ENCODE measurements at regions not wholly inside any gene's neighbourhood (a gene's known extent, or its start where the extent isn't known, plus 50 kb on each side); places are given as distances from the start of the nearest gene placed in this dataset.

GRCh38 chr5:16346380-16346779, 119.2 kb downstream of the ZNF622 start (continued):
- TF ChIP-seq EZH2phosphoT487 (IDR thresholded peaks at IDR 0.05; ENCODE audit: borderline replicate concordance) (no peak), FOSL1 (IDR thresholded peaks at IDR 0.05; ENCODE audit: low read depth) (no peak), SP1 (IDR thresholded peaks at IDR 0.05; ENCODE audit: low read depth) (no peak)

- POLR2A ChIA-PET = no interaction called here
- peak; percentile 58 for ATAC-seq
- no TSS peak for BruUV-seq (replicated peaks)
- no peak overlapping the region for H3K9ac ChIP-seq (ENCODE audit: low read length)
- H3K79me2 ChIP-seq (ENCODE audit: insufficient read depth, low read length) = no peaks in the 10 kb centered on the region
- no peaks in the 10 kb centered on the region for H4K20me1 ChIP-seq (ENCODE audit: insufficient read depth)
- no peaks in the 10 kb centered on the region for H3K4me1 ChIP-seq (ENCODE audit: control insufficient read depth in 1 of 2, insufficient read depth in 2 of 2, low read length in 2 of 2)
- H3K9me3 ChIP-seq (ENCODE audit: control insufficient read depth in 1 of 2, insufficient read depth in 1 of 2, low read depth in 1 of 2, low read length in 2 of 2) = no peaks in the 10 kb centered on the region
- intact Hi-C loops (cut with micrococcal nuclease) = no loop called here
- H2AFZ ChIP-seq (ENCODE audit: low read depth, low read length, poor library complexity, severe bottlenecking) = no peak overlapping the region
- no peak for DNase-seq (ENCODE audit: low read depth, low spot score)
- H3K4me2 ChIP-seq (ENCODE audit: low read length) = no peak overlapping the region
- no peak for TF ChIP-seq EGR1 (IDR thresholded peaks at IDR 0.05; ENCODE audit: low read depth)
- TF ChIP-seq RAD21 (IDR thresholded peaks at IDR 0.05; ENCODE audit: low read depth) = peak; percentile 30; the same call in 1 of the 2 replicates
- peak; percentile 7 to 42 (median 35); a peak in 4 of 6 replicates for TF ChIP-seq CTCF (IDR thresholded peaks at IDR 0.05 in 2 of 3, conservative IDR thresholded peaks at IDR 0.05 in 1 of 3; ENCODE audit: borderline replicate concordance in 1 of 3, insufficient read depth in 1 of 3, low read depth in 2 of 3, low read length in 2 of 3)
- no peak overlapping the region for H3K4me3 ChIP-seq (replicated peaks in 1 of 2; ENCODE audit: low read depth in 1 of 2, low read length in 2 of 2)
- no peak overlapping the region for H3K27ac ChIP-seq (ENCODE audit: low read depth, low read length)
- H3K36me3 ChIP-seq (ENCODE audit: control insufficient read depth in 1 of 2, insufficient read depth in 2 of 2, low read length in 2 of 2) = no peaks in the 10 kb centered on the region
- H3K9me2 ChIP-seq (ENCODE audit: insufficient read depth) = no peaks in the 10 kb centered on the region
- no peaks in the 10 kb centered on the region; the same call in 1 of the 2 replicates for H3K27me3 ChIP-seq (ENCODE audit: insufficient read depth, low read length)
- RAD21 ChIA-PET (ENCODE audit: low non-redundant PET in 1 of 2, low total read pairs in 2 of 2, uncharacterized antibody in 2 of 2, unreplicated experiment in 2 of 2) = no interaction called here
- CTCF ChIA-PET = interaction anchor here (1.7 kb wide), 1 partner anchor 111 kb away, joined by 4 read pairs; no protein-coding TSS in a partner anchor
Measured at GRCh38 chr5:16345454-16345853, 120.1 kb downstream of the ZNF622 start.

GRCh38 chr5:16326137-16326536, 139.5 kb downstream of the ZNF622 start:
- no peak for TF ChIP-seq ATF3 (IDR thresholded peaks at IDR 0.05)
- TF ChIP-seq CTCF (IDR thresholded peaks at IDR 0.05 in 2 of 3, conservative IDR thresholded peaks at IDR 0.05 in 1 of 3; ENCODE audit: borderline replicate concordance in 1 of 3, insufficient read depth in 1 of 3, low read depth in 2 of 3, low read length in 2 of 3) = no peak
- no peak for TF ChIP-seq ELF1 (IDR thresholded peaks at IDR 0.05; ENCODE audit: borderline replicate concordance, low read depth)
- TF ChIP-seq ZFX (IDR thresholded peaks at IDR 0.05) = no peak
- no peak for TF ChIP-seq YY1 (IDR thresholded peaks at IDR 0.05; ENCODE audit: extremely low read depth, insufficient replicate concordance, low read depth, low read length)
- TF ChIP-seq TCF7L2 (IDR thresholded peaks at IDR 0.05; ENCODE audit: borderline replicate concordance, extremely low read depth, insufficient read depth, insufficient read length) = no peak
- no peak for TF ChIP-seq ZNF274 (IDR thresholded peaks at IDR 0.05; ENCODE audit: low read depth, low read length)
- TF ChIP-seq EZH2phosphoT487 (IDR thresholded peaks at IDR 0.05; ENCODE audit: borderline replicate concordance) = no peak
- H4K20me1 ChIP-seq (ENCODE audit: insufficient read depth) = no peaks in the 10 kb centered on the region
- no peaks in the 10 kb centered on the region for H3K9me2 ChIP-seq (ENCODE audit: insufficient read depth)
- H3K9ac ChIP-seq (ENCODE audit: low read length) = no peak overlapping the region
- no peaks in the 10 kb centered on the region for H3K36me3 ChIP-seq (ENCODE audit: control insufficient read depth in 1 of 2, insufficient read depth in 2 of 2, low read length in 2 of 2)
- H3K4me3 ChIP-seq (replicated peaks in 1 of 2; ENCODE audit: low read depth in 1 of 2, low read length in 2 of 2) = no peak overlapping the region
- POLR2A ChIA-PET = no interaction called here
- RAD21 ChIA-PET (ENCODE audit: low non-redundant PET in 1 of 2, low total read pairs in 2 of 2, uncharacterized antibody in 2 of 2, unreplicated experiment in 2 of 2) = no interaction called here
- no peaks in the 10 kb centered on the region for H3K9me3 ChIP-seq (ENCODE audit: control insufficient read depth in 1 of 2, insufficient read depth in 1 of 2, low read depth in 1 of 2, low read length in 2 of 2)
- H3K4me1 ChIP-seq (ENCODE audit: control insufficient read depth in 1 of 2, insufficient read depth in 2 of 2, low read length in 2 of 2) = no peaks in the 10 kb centered on the region
- ATAC-seq (no peak), DNase-seq (ENCODE audit: low read depth, low spot score) (no peak)
- no peak overlapping the region for H2AFZ ChIP-seq (ENCODE audit: low read depth, low read length, poor library complexity, severe bottlenecking)
- intact Hi-C loops (cut with micrococcal nuclease) = no loop called here
- H3K27me3 ChIP-seq (ENCODE audit: insufficient read depth, low read length) = 0 out of 2 replicates have a peak, but pooled peaks cover 6% of the 10 kb centered on the region
- CTCF ChIA-PET = no interaction called here
- H3K27ac ChIP-seq (ENCODE audit: low read depth, low read length) = no peak overlapping the region
- H3K4me2 ChIP-seq (ENCODE audit: low read length) = no peak overlapping the region
- no TSS peak for BruUV-seq (replicated peaks)
- H3K79me2 ChIP-seq (ENCODE audit: insufficient read depth, low read length) = no peaks in the 10 kb centered on the region
